ENCODE measurements at regions not wholly inside any gene's neighbourhood (a gene's known extent, or its start where the extent isn't known, plus 50 kb on each side); places are given as distances from the start of the nearest gene placed in this dataset.

DNA sequence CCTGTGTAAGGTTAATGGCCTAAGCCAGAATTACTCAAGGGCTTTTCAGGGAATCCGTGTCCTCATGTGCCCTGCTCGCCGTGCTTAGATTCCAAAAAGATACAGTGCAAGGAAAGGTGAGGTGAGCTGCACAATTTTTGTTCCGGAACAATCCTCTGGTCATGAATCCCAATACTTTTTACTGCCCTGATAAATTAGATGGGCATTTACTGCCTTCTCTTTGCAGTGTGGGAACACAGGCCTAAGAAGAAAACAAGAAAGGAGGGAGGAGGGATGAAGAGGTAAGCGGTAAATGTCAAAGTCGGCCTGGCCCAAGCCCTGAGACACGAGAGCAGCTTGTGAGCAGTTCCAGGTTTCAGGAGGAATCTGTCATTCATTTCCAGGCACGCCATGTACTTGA, 390.9 kb upstream of the SULF2 start:
- H3F3A ChIP-seq (ENCODE audit: low read depth), result no peaks in the 10 kb centered on the region
- no peaks in the 10 kb centered on the region for H3K9me2 ChIP-seq (replicated peaks; ENCODE audit: low read depth, low read length)
- H3K4me3 ChIP-seq (ENCODE audit: low read length, poor library complexity, severe bottlenecking), result no peak overlapping the region
- no peak overlapping the region for H3K4me2 ChIP-seq (ENCODE audit: low read depth, low read length, poor library complexity, severe bottlenecking)
- no peak overlapping the region for H3K9ac ChIP-seq (ENCODE audit: low read depth, low read length, poor library complexity, severe bottlenecking)
- H3K9me3 ChIP-seq (ENCODE audit: insufficient read depth, low read depth, low read length), result 0 out of 2 replicates have a peak, but pooled peaks cover 2% of the 10 kb centered on the region
- H4K20me1 ChIP-seq (ENCODE audit: insufficient read depth, low read length, poor library complexity, severe bottlenecking), result no peaks in the 10 kb centered on the region
- H3K27me3 ChIP-seq (ENCODE audit: insufficient read depth, low read length, poor library complexity, severe bottlenecking), result no peaks in the 10 kb centered on the region
- H3K36me3 ChIP-seq (ENCODE audit: insufficient read depth, low read length), result no peaks in the 10 kb centered on the region
- H3K4me1 ChIP-seq (ENCODE audit: insufficient read depth, low read length, poor library complexity, severe bottlenecking), result no peaks in the 10 kb centered on the region
- no peaks in the 10 kb centered on the region for H3K79me2 ChIP-seq (ENCODE audit: insufficient read depth, low read length)
- no peak overlapping the region for H2AFZ ChIP-seq (ENCODE audit: low read length)
- TF ChIP-seq, protein P1, sequence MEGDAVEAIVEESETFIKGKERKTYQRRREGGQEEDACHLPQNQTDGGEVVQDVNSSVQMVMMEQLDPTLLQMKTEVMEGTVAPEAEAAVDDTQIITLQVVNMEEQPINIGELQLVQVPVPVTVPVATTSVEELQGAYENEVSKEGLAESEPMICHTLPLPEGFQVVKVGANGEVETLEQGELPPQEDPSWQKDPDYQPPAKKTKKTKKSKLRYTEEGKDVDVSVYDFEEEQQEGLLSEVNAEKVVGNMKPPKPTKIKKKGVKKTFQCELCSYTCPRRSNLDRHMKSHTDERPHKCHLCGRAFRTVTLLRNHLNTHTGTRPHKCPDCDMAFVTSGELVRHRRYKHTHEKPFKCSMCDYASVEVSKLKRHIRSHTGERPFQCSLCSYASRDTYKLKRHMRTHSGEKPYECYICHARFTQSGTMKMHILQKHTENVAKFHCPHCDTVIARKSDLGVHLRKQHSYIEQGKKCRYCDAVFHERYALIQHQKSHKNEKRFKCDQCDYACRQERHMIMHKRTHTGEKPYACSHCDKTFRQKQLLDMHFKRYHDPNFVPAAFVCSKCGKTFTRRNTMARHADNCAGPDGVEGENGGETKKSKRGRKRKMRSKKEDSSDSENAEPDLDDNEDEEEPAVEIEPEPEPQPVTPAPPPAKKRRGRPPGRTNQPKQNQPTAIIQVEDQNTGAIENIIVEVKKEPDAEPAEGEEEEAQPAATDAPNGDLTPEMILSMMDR (conservative IDR thresholded peaks at IDR 0.05; ENCODE audit: low read length), result no peak
- no peak for TF ChIP-seq EZH2phosphoT487 (IDR thresholded peaks at IDR 0.05; ENCODE audit: borderline replicate concordance)

DNA sequence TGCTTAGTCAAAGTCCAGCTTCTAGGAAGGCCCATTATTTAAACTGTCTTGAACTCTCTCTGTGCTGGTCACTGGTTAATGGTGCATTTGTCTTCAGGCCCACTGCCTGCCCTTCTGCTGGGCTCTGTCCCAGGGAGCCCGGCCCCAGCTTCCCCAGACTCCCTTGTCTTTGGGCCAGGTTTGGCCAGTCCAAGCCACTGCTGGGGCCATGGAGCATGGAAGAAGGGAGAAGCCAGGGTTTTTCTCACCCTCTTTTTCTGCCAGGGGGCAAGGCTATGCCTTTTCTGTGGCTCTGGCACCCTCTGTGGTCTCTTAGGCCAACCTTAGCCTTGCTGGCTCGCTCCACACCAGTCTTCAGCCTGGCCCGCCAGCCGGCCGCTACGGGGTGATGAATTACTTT, 390.0 kb upstream of the SULF2 start:
- H4K20me1 ChIP-seq (ENCODE audit: insufficient read depth, low read length, poor library complexity, severe bottlenecking), result no peaks in the 10 kb centered on the region
- TF ChIP-seq, protein P1 (conservative IDR thresholded peaks at IDR 0.05; ENCODE audit: low read length), result no peak
- TF ChIP-seq EZH2phosphoT487 (IDR thresholded peaks at IDR 0.05; ENCODE audit: borderline replicate concordance), result no peak
- H2AFZ ChIP-seq (ENCODE audit: low read length), result no peak overlapping the region
- H3F3A ChIP-seq (ENCODE audit: low read depth), result no peaks in the 10 kb centered on the region
- H3K4me3 ChIP-seq (ENCODE audit: low read length, poor library complexity, severe bottlenecking), result no peak overlapping the region
- no peak overlapping the region for H3K4me2 ChIP-seq (ENCODE audit: low read depth, low read length, poor library complexity, severe bottlenecking)
- H3K27me3 ChIP-seq (ENCODE audit: insufficient read depth, low read length, poor library complexity, severe bottlenecking), result no peaks in the 10 kb centered on the region
- no peaks in the 10 kb centered on the region for H3K36me3 ChIP-seq (ENCODE audit: insufficient read depth, low read length)
- H3K4me1 ChIP-seq (ENCODE audit: insufficient read depth, low read length, poor library complexity, severe bottlenecking), result no peaks in the 10 kb centered on the region
- no peak overlapping the region for H3K9ac ChIP-seq (ENCODE audit: low read depth, low read length, poor library complexity, severe bottlenecking)
- H3K79me2 ChIP-seq (ENCODE audit: insufficient read depth, low read length), result no peaks in the 10 kb centered on the region
- 0 out of 2 replicates have a peak, but pooled peaks cover 2% of the 10 kb centered on the region for H3K9me3 ChIP-seq (ENCODE audit: insufficient read depth, low read depth, low read length)
- H3K9me2 ChIP-seq (replicated peaks; ENCODE audit: low read depth, low read length), result no peaks in the 10 kb centered on the region

DNA sequence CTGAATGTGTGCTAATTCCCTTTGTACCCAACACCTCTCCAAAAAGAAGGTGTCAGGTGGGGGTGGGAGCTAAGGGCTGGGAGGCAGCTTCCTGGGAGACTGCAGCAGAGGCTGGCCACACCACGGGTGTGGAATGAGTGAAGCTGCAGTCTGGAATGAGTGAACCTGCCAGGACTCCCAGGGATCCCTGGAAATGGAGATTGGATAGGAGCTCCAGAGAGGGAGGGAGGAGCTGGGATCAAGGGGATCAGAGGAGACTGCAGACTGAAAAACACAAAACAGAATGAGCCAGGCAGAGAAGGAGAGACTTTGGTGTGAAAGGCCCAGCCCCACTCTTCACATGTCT, 387.0 kb upstream of the SULF2 start:
- Histone ChIP-seq H3K27me3 (ENCODE audit: insufficient read depth, low read length, poor library complexity, severe bottlenecking) (no peaks in the 10 kb centered on the region), H3K9me3 (ENCODE audit: insufficient read depth, low read depth, low read length) (0 out of 2 replicates have a peak, but pooled peaks cover 2% of the 10 kb centered on the region), H2AFZ (ENCODE audit: low read length) (no peak overlapping the region), H3K4me1 (ENCODE audit: insufficient read depth, low read length, poor library complexity, severe bottlenecking) (no peaks in the 10 kb centered on the region), H3K4me2 (ENCODE audit: low read depth, low read length, poor library complexity, severe bottlenecking) (no peak overlapping the region), H3K9ac (ENCODE audit: low read depth, low read length, poor library complexity, severe bottlenecking) (no peak overlapping the region), H3K9me2 (replicated peaks; ENCODE audit: low read depth, low read length) (no peaks in the 10 kb centered on the region), H3F3A (ENCODE audit: low read depth) (no peaks in the 10 kb centered on the region), H4K20me1 (ENCODE audit: insufficient read depth, low read length, poor library complexity, severe bottlenecking) (no peaks in the 10 kb centered on the region), H3K36me3 (ENCODE audit: insufficient read depth, low read length) (no peaks in the 10 kb centered on the region), H3K79me2 (ENCODE audit: insufficient read depth, low read length) (no peaks in the 10 kb centered on the region), H3K4me3 (ENCODE audit: low read length, poor library complexity, severe bottlenecking) (no peak overlapping the region)
- TF ChIP-seq EZH2phosphoT487 (IDR thresholded peaks at IDR 0.05; ENCODE audit: borderline replicate concordance), result no peak
- TF ChIP-seq, protein P1 (conservative IDR thresholded peaks at IDR 0.05; ENCODE audit: low read length), result no peak
